ENCODE measurements at regions not wholly inside any gene's neighbourhood (a gene's known extent, or its start where the extent isn't known, plus 50 kb on each side); places are given as distances from the start of the nearest gene placed in this dataset.

DNA sequence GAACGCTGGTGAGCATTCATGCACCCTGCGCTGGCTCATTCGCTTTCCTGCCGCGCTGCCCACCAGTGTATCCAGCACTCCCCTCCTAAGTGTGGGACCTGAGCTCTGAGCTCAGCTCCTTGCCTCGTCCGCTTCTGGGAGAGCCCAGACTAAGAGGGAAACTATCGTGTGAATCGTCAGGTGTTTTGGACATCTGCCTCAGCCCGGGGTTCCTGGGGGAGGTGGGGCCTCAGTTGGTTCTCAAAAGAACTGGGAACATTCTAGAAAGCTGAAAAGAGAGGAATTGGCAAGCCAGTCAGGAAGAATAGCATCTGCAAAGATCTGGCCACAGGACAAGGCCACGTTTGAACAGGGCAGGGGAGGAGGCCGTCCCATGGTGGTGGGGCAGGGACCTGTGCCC is 205.4 kb upstream of the CIBAR2 start:
- Histone ChIP-seq H3K36me3 (ENCODE audit: control insufficient read depth, insufficient read depth, low read length) (no peaks in the 10 kb centered on the region), H3K23ac (ENCODE audit: low read length) (no peak overlapping the region), H4K5ac (ENCODE audit: low read length) (no peak overlapping the region), H3K9ac (ENCODE audit: low read length) (no peak overlapping the region), H3K4ac (ENCODE audit: low read depth, low read length) (no peak overlapping the region), H3K27me3 (ENCODE audit: insufficient read depth, low read length, poor library complexity) (no peaks in the 10 kb centered on the region), H2AK5ac (ENCODE audit: low read length) (no peak overlapping the region), H3K4me2 (ENCODE audit: low read length) (no peak overlapping the region), H3K27ac (ENCODE audit: low read depth, low read length) (no peak overlapping the region), H3K79me2 (ENCODE audit: control insufficient read depth, insufficient read depth, low read length) (peaks cover 2% of the 10 kb centered on the region), H2BK5ac (ENCODE audit: low read length) (no peak overlapping the region), H2BK15ac (replicated peaks; ENCODE audit: low read depth) (no peak overlapping the region), H2BK120ac (ENCODE audit: low read depth, low read length) (no peak overlapping the region), H3K56ac (ENCODE audit: low read length) (no peak overlapping the region), H3K18ac (ENCODE audit: low read length) (no peak overlapping the region), H4K8ac (ENCODE audit: low read depth, low read length) (no peak overlapping the region), H3K4me3 (ENCODE audit: low read length) (no peak overlapping the region), H3K4me1 (ENCODE audit: control insufficient read depth, low read depth, low read length) (peaks cover 5% of the 10 kb centered on the region), H3K79me1 (ENCODE audit: low read length) (peaks cover 3% of the 10 kb centered on the region)
- WGBS (ENCODE audit: extremely low coverage, insufficient coverage, low lambda C conversion rate): no CpG with 5 or more reads among the region's 12 CpGs
- DNase-seq: no peak

- no peaks in the 10 kb centered on the region for H3K79me2 ChIP-seq (ENCODE audit: control insufficient read depth, insufficient read depth, low read length)
- no peak overlapping the region for H3K4me3 ChIP-seq (ENCODE audit: low read length)
- H4K8ac ChIP-seq (ENCODE audit: low read depth, low read length): no peak overlapping the region
- H3K23ac ChIP-seq (ENCODE audit: low read length): no peak overlapping the region
- H3K36me3 ChIP-seq (ENCODE audit: control insufficient read depth, insufficient read depth, low read length): no peaks in the 10 kb centered on the region
- WGBS (ENCODE audit: extremely low coverage, insufficient coverage, low lambda C conversion rate): no CpG with 5 or more reads among the region's 24 CpGs
- H3K56ac ChIP-seq (ENCODE audit: low read length): no peak overlapping the region
- H2BK120ac ChIP-seq (ENCODE audit: low read depth, low read length): no peak overlapping the region
- peaks cover 1% of the 10 kb centered on the region for H3K4me1 ChIP-seq (ENCODE audit: control insufficient read depth, low read depth, low read length)
- no peak overlapping the region for H2BK5ac ChIP-seq (ENCODE audit: low read length)
- no peak overlapping the region for H2AK5ac ChIP-seq (ENCODE audit: low read length)
- no peak overlapping the region for H3K18ac ChIP-seq (ENCODE audit: low read length)
- no peak overlapping the region for H4K5ac ChIP-seq (ENCODE audit: low read length)
- no peak for DNase-seq
- H2BK15ac ChIP-seq (replicated peaks; ENCODE audit: low read depth): no peak overlapping the region
- H3K79me1 ChIP-seq (ENCODE audit: low read length): peaks cover 1% of the 10 kb centered on the region
- H3K4ac ChIP-seq (ENCODE audit: low read depth, low read length): no peak overlapping the region
- H3K4me2 ChIP-seq (ENCODE audit: low read length): no peak overlapping the region
- no peak overlapping the region for H3K9ac ChIP-seq (ENCODE audit: low read length)
- no peaks in the 10 kb centered on the region for H3K27me3 ChIP-seq (ENCODE audit: insufficient read depth, low read length, poor library complexity)
- no peak overlapping the region for H3K27ac ChIP-seq (ENCODE audit: low read depth, low read length)
These were observed 207.1 kb upstream of the CIBAR2 start for GRCh38 chr16:85319208-85319983.

GRCh38 chr16:85319984-85320440 is 207.7 kb upstream of the CIBAR2 start:
- Histone ChIP-seq H2BK15ac (replicated peaks; ENCODE audit: low read depth) (no peak overlapping the region), H3K4ac (ENCODE audit: low read depth, low read length) (no peak overlapping the region), H3K27me3 (ENCODE audit: insufficient read depth, low read length, poor library complexity) (no peaks in the 10 kb centered on the region), H3K79me1 (ENCODE audit: low read length) (peaks cover 1% of the 10 kb centered on the region), H3K27ac (ENCODE audit: low read depth, low read length) (no peak overlapping the region), H2AK5ac (ENCODE audit: low read length) (no peak overlapping the region), H3K4me2 (ENCODE audit: low read length) (no peak overlapping the region), H3K23ac (ENCODE audit: low read length) (no peak overlapping the region), H3K56ac (ENCODE audit: low read length) (no peak overlapping the region), H3K79me2 (ENCODE audit: control insufficient read depth, insufficient read depth, low read length) (no peaks in the 10 kb centered on the region), H3K4me3 (ENCODE audit: low read length) (no peak overlapping the region), H2BK120ac (ENCODE audit: low read depth, low read length) (no peak overlapping the region), H3K4me1 (ENCODE audit: control insufficient read depth, low read depth, low read length) (peaks cover 1% of the 10 kb centered on the region), H4K5ac (ENCODE audit: low read length) (no peak overlapping the region), H4K8ac (ENCODE audit: low read depth, low read length) (no peak overlapping the region), H2BK5ac (ENCODE audit: low read length) (no peak overlapping the region), H3K36me3 (ENCODE audit: control insufficient read depth, insufficient read depth, low read length) (no peaks in the 10 kb centered on the region), H3K9ac (ENCODE audit: low read length) (no peak overlapping the region), H3K18ac (ENCODE audit: low read length) (no peak overlapping the region)
- DNase-seq: no peak
- WGBS (ENCODE audit: extremely low coverage, insufficient coverage, low lambda C conversion rate): no CpG with 5 or more reads among the region's 19 CpGs

GRCh38 chr16:85320677-85321385 is 208.6 kb upstream of the CIBAR2 start:
- H3K4me2 ChIP-seq (ENCODE audit: low read length): no peak overlapping the region
- no peak overlapping the region for H3K56ac ChIP-seq (ENCODE audit: low read length)
- no peak overlapping the region for H3K4ac ChIP-seq (ENCODE audit: low read depth, low read length)
- H2AK5ac ChIP-seq (ENCODE audit: low read length): no peak overlapping the region
- H3K4me1 ChIP-seq (ENCODE audit: control insufficient read depth, low read depth, low read length): peaks cover 1% of the 10 kb centered on the region
- H3K27ac ChIP-seq (ENCODE audit: low read depth, low read length): no peak overlapping the region
- H3K4me3 ChIP-seq (ENCODE audit: low read length): no peak overlapping the region
- H3K79me2 ChIP-seq (ENCODE audit: control insufficient read depth, insufficient read depth, low read length): no peaks in the 10 kb centered on the region
- H3K9ac ChIP-seq (ENCODE audit: low read length): no peak overlapping the region
- H3K36me3 ChIP-seq (ENCODE audit: control insufficient read depth, insufficient read depth, low read length): no peaks in the 10 kb centered on the region
- no CpG with 5 or more reads among the region's 11 CpGs for WGBS (ENCODE audit: extremely low coverage, insufficient coverage, low lambda C conversion rate)
- no peak overlapping the region for H2BK120ac ChIP-seq (ENCODE audit: low read depth, low read length)
- H4K5ac ChIP-seq (ENCODE audit: low read length): no peak overlapping the region
- H3K79me1 ChIP-seq (ENCODE audit: low read length): peaks cover 1% of the 10 kb centered on the region
- H4K8ac ChIP-seq (ENCODE audit: low read depth, low read length): no peak overlapping the region
- DNase-seq: no peak
- H3K18ac ChIP-seq (ENCODE audit: low read length): no peak overlapping the region
- H3K23ac ChIP-seq (ENCODE audit: low read length): no peak overlapping the region
- H2BK5ac ChIP-seq (ENCODE audit: low read length): no peak overlapping the region
- H3K27me3 ChIP-seq (ENCODE audit: insufficient read depth, low read length, poor library complexity): no peaks in the 10 kb centered on the region
- H2BK15ac ChIP-seq (replicated peaks; ENCODE audit: low read depth): no peak overlapping the region

GRCh38 chr16:85321509-85322271 is 209.4 kb upstream of the CIBAR2 start:
- Histone ChIP-seq H3K4me1 (ENCODE audit: control insufficient read depth, low read depth, low read length) (peaks cover 4% of the 10 kb centered on the region), H4K8ac (ENCODE audit: low read depth, low read length) (no peak overlapping the region), H3K27me3 (ENCODE audit: insufficient read depth, low read length, poor library complexity) (no peaks in the 10 kb centered on the region), H3K4me2 (ENCODE audit: low read length) (no peak overlapping the region), H3K36me3 (ENCODE audit: control insufficient read depth, insufficient read depth, low read length) (no peaks in the 10 kb centered on the region), H3K27ac (ENCODE audit: low read depth, low read length) (no peak overlapping the region), H2BK5ac (ENCODE audit: low read length) (no peak overlapping the region), H2BK120ac (ENCODE audit: low read depth, low read length) (no peak overlapping the region), H3K4me3 (ENCODE audit: low read length) (no peak overlapping the region), H3K79me1 (ENCODE audit: low read length) (peaks cover 1% of the 10 kb centered on the region), H3K9ac (ENCODE audit: low read length) (peak overlapping the region; percentile 13), H3K56ac (ENCODE audit: low read length) (peak overlapping the region; percentile 69), H3K79me2 (ENCODE audit: control insufficient read depth, insufficient read depth, low read length) (no peaks in the 10 kb centered on the region), H2AK5ac (ENCODE audit: low read length) (peak overlapping the region; percentile 83), H3K4ac (ENCODE audit: low read depth, low read length) (no peak overlapping the region), H4K5ac (ENCODE audit: low read length) (no peak overlapping the region), H3K18ac (ENCODE audit: low read length) (peak overlapping the region; percentile 44), H3K23ac (ENCODE audit: low read length) (no peak overlapping the region), H2BK15ac (replicated peaks; ENCODE audit: low read depth) (no peak overlapping the region)
- no peak for DNase-seq
- WGBS (ENCODE audit: extremely low coverage, insufficient coverage, low lambda C conversion rate): no CpG with 5 or more reads among the region's 16 CpGs

Measured in mesendoderm (in vitro differentiated cells).